Ovary (tissue), 7 donors: ENCODE measurements at regions not wholly inside any gene's neighbourhood (a gene's known extent, or its start where the extent isn't known, plus 50 kb on each side); places are given as distances from the start of the nearest gene placed in this dataset.
"Not testable (repeated sequence)": the region's sequence is repeated elsewhere in the genome, so short reads cannot be mapped to it uniquely, and the experiment has no call there.

ENCODE experiments used
- DNase-seq, 5 donors: peaks; one replicate each; pipeline ENCODE4 v3.0.0-alpha.2; 2019 to 2020
- H3K27ac ChIP-seq, 2 donors: fragments of 200-600 bp; one replicate each; pipeline versions ENCODE4 v1.5.1 to v1.8.0; 2019 to 2022
- H3K27me3 ChIP-seq: fragments of 200-600 bp; one replicate; pipeline ENCODE4 v1.8.0; 2022
- H3K36me3 ChIP-seq: fragments of 200-600 bp; sonication (generic); one replicate; pipeline ENCODE4 v1.5.1; 2019
- H3K4me1 ChIP-seq: one replicate; pipeline ENCODE4 v1.8.1; 2013; ENCODE audit warnings: mild to moderate bottlenecking, moderate library complexity; ENCODE audit not compliant: insufficient read depth
- H3K4me3 ChIP-seq: fragments of 200-600 bp; sonication (generic); one replicate; pipeline ENCODE4 v1.5.1; 2017
- H3K9me3 ChIP-seq, 2 donors: fragments of 200-600 bp in 1 of 2; sonication (generic) in 1 of 2; one replicate each; pipeline versions ENCODE4 v1.5.1 to v1.8.1; 2013 to 2019; ENCODE audit warnings: mild to moderate bottlenecking in 1 of 2, moderate library complexity in 1 of 2
- EP300 ChIP-seq: sonication (generic); formaldehyde crosslinking; IDR thresholded peaks from one replicate; pipeline ENCODE4 v1.6.1; 2017; ENCODE audit warnings: antibody characterized with exemption
- POLR2A ChIP-seq: fragments of 450-650 bp; IDR thresholded peaks from one replicate; pipeline ENCODE4 v1.6.1; 2017; ENCODE audit warnings: antibody characterized with exemption, mild to moderate bottlenecking, moderate library complexity
- WGBS, 3 donors: extraction: QIAGEN DNeasy Blood & Tissue Kit in 1 of 3; methylation state at CpG; one replicate each; pipeline versions ENCODE4 v1.1.5 to v1.1.7; 2013 to 2017; 5-methylcytosine and 5-hydroxymethylcytosine counted together
- intact Hi-C, 4 donors: fragments of 100-400 bp; cut with DNase I; formaldehyde crosslinking; loops; one replicate each; pipeline versions ENCODE4 v1.11.0 to v1.15.1; 2022 to 2023
- TF ChIP-seq, protein P1 (sequence below), 3 donors: fragments of 450-650 bp in 2 of 3; fragments of 200-600 bp in 1 of 3; IDR thresholded peaks; one replicate each; pipeline versions ENCODE4 v1.5.1 to v1.8.0; 2016 to 2022; ENCODE audit warnings: antibody characterized with exemption in 3 of 3, mild to moderate bottlenecking in 1 of 3
- donor health status: DM: no; HTN: no; CAD: no; lungs with moderate emphysema.
- donor health status: DM: no; HTN: no; CAD: no.
- donor health status: Bipolar disorder and iron deficiency.
- donor health status: DM: no; HTN: no; CAD: no.
- donor health status: DM: yes; HTN: yes; CAD: no.

DNA sequence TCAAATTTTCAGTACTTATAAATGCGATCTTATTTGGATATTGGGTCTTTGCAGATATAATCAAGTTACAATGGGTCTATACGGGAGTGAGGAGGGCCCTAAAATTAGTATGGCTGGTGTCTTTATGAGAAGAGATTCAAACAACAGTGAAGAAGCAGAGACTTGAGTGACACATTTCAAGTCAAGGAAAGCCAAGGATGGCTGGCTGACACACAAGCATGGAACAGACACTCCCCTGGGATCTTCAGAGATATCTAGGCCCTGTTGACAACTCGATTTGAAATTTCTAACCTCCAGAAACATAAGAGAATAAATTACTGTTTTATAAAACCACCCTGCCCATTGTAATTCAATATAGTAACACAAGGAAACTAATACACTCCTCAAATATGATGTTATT lies 1886.0 kb upstream of the PCDH7 start:
- no peak for TF ChIP-seq EP300
- TF ChIP-seq POLR2A = no peak
- TF ChIP-seq, protein P1, sequence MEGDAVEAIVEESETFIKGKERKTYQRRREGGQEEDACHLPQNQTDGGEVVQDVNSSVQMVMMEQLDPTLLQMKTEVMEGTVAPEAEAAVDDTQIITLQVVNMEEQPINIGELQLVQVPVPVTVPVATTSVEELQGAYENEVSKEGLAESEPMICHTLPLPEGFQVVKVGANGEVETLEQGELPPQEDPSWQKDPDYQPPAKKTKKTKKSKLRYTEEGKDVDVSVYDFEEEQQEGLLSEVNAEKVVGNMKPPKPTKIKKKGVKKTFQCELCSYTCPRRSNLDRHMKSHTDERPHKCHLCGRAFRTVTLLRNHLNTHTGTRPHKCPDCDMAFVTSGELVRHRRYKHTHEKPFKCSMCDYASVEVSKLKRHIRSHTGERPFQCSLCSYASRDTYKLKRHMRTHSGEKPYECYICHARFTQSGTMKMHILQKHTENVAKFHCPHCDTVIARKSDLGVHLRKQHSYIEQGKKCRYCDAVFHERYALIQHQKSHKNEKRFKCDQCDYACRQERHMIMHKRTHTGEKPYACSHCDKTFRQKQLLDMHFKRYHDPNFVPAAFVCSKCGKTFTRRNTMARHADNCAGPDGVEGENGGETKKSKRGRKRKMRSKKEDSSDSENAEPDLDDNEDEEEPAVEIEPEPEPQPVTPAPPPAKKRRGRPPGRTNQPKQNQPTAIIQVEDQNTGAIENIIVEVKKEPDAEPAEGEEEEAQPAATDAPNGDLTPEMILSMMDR (IDR thresholded peaks at IDR 0.05) = no peak
- no peak for DNase-seq
- H3K9me3 ChIP-seq = no peaks in the 10 kb centered on the region
- no peak overlapping the region for H3K4me3 ChIP-seq
- H3K27ac ChIP-seq = no peak overlapping the region
- H3K4me1 ChIP-seq = no peaks in the 10 kb centered on the region
- intact Hi-C loops = no loop called here
- H3K36me3 ChIP-seq = no peaks in the 10 kb centered on the region
- 83 to 86% (median 85%) methylated on average over 3 of the region's 3 CpGs for WGBS, 3 donors
- H3K27me3 ChIP-seq = no peaks in the 10 kb centered on the region

- Histone ChIP-seq H3K27me3 (no peaks in the 10 kb centered on the region), H3K9me3 (no peaks in the 10 kb centered on the region), H3K27ac (no peak overlapping the region), H3K4me3 (no peak overlapping the region), H3K36me3 (no peaks in the 10 kb centered on the region), H3K4me1 (no peaks in the 10 kb centered on the region)
- intact Hi-C loops = no loop called here
- no peak for TF ChIP-seq POLR2A
- TF ChIP-seq, protein P1 (IDR thresholded peaks at IDR 0.05) = no peak
- TF ChIP-seq EP300 = no peak
- no peak for DNase-seq
Measured at GRCh38 chr4:28835501-28835900, 1884.7 kb upstream of the PCDH7 start.

DNA sequence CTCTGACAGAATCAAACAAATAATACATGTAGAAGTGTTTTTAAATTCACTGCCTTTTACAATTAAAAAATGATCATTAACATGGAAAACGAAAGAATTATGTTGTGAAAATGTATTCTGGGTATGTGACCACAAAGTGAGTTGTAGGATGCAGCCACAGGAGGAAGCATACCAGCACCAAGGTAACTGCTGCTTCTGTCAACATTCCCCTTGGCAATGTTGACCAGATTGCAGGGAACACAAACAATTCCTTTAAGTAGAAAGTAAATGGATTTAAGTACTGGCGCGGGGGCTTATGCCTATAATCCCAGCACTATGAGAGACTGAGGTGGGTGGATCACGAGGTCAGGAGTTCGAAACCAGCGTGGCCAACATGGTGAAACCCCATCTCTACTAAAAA lies 1877.9 kb upstream of the PCDH7 start:
- intact Hi-C loops = no loop called here
- Histone ChIP-seq H3K4me3 (no peak overlapping the region), H3K9me3 (no peaks in the 10 kb centered on the region), H3K4me1 (no peaks in the 10 kb centered on the region), H3K36me3 (no peaks in the 10 kb centered on the region), H3K27me3 (no peaks in the 10 kb centered on the region), H3K27ac (no peak overlapping the region)
- 88 to 94% (median 91%) methylated on average over 6 of the region's 6 CpGs for WGBS, 3 donors
- TF ChIP-seq POLR2A (no peak), EP300 (no peak)
- TF ChIP-seq, protein P1 (IDR thresholded peaks at IDR 0.05) = no peak
- no peak for DNase-seq

DNA sequence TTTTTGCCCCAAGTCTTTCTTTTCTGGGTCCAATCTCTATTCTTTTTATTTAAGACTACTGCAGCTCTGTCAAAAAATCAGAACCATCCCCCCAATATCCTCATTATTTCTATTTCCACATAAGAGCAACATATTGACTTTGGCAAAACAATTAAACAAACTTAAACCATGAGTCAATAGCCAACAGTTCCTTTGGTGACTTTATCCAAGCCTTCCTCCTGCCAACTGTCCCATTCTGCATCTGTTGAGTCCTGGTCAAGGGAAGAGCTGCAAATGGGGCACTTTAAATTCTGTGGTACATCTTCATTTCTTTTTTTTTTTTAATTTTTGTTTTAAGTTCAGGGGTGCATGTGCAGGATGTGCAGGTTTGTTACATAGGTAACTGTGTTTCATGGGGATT lies 1875.0 kb upstream of the PCDH7 start:
- Histone ChIP-seq H3K27me3 (no peaks in the 10 kb centered on the region), H3K9me3 (no peaks in the 10 kb centered on the region), H3K4me3 (no peak overlapping the region), H3K4me1 (no peaks in the 10 kb centered on the region), H3K27ac (no peak overlapping the region), H3K36me3 (no peaks in the 10 kb centered on the region)
- intact Hi-C loops = no loop called here
- TF ChIP-seq, protein P1 (IDR thresholded peaks at IDR 0.05) = no peak
- TF ChIP-seq EP300 = no peak
- no peak for TF ChIP-seq POLR2A
- no peak for DNase-seq

DNA sequence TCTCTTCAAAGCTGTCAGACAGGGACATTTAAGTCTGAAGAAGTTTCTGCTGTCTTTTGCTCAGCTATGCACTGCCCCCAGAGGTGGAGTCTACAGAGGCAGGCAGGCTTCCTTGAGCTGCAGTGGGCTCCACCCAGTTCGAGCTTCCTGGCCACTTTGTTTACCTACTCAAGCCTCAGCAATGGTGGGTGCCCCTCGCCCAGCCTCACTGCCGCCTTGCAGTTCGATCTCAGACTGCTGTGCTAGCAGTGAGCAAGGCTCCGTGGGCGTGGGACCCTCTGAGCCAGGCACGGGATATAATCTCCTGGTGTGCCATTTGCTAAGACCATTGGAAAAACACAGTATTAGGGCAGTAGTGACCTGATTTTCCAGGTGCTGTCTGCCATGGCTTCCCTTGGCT lies 1863.1 kb upstream of the PCDH7 start:
- H3K36me3 ChIP-seq, H3K4me1 ChIP-seq, H3K27ac ChIP-seq, intact Hi-C loops, H3K27me3 ChIP-seq, H3K9me3 ChIP-seq, DNase-seq, H3K4me3 ChIP-seq: not testable (repeated sequence)
- WGBS, 3 donors = 79 to 95% (median 93%) methylated on average over 7 of the region's 7 CpGs
